Sciatic nerve (tissue), 2 donors: ENCODE measurements at regions not wholly inside any gene's neighbourhood (a gene's known extent, or its start where the extent isn't known, plus 50 kb on each side); places are given as distances from the start of the nearest gene placed in this dataset.

ENCODE experiments used
- ATAC-seq: fragments of 200-7000 bp; cut with Tn5 transposase; one replicate; pipeline ENCODE4 v1.9.1; 2020; ENCODE audit warnings: mild to moderate bottlenecking, moderate library complexity
- DNase-seq: peaks from one replicate; pipeline ENCODE4 v3.0.0-alpha.2; 2020; ENCODE audit warnings: low spot score
- intact Hi-C: fragments of 100-400 bp; cut with DNase I; formaldehyde crosslinking; loops from one replicate; pipeline ENCODE4 v1.14.2; 2022
- donor health status: DM: no; HTN: no; CAD: no.
- donor health status: DM: no; HTN: no; CAD: no.

- intact Hi-C loops: no loop called here
- DNase-seq (no peak), ATAC-seq (no peak)
Observed at GRCh38 chr10:20963721-20964595, 66.8 kb upstream of the NEBL start.

- DNase-seq: no peak
- intact Hi-C loops: no loop called here
- no peak for ATAC-seq
Observed at GRCh38 chr10:20963056-20963455, 65.9 kb upstream of the NEBL start.

- intact Hi-C loops: no loop called here
- ATAC-seq: no peak
Observed at GRCh38 chr10:20962165-20962564, 65.1 kb upstream of the NEBL start.

GRCh38 chr10:20959242-20959641, 62.1 kb upstream of the NEBL start:
- intact Hi-C loops: no loop called here
- no peak for DNase-seq
- no peak for ATAC-seq

More at GRCh38 chr10:20962165-20962564, 65.1 kb upstream of the NEBL start:
- no peak for DNase-seq

GRCh38 chr10:20958764-20959163, 61.7 kb upstream of the NEBL start:
- intact Hi-C loops: no loop called here
- ATAC-seq (no peak), DNase-seq (no peak)

GRCh38 chr10:20958225-20958624, 61.1 kb upstream of the NEBL start:
- intact Hi-C loops: no loop called here
- ATAC-seq (no peak), DNase-seq (no peak)

GRCh38 chr10:20957744-20958143, 60.6 kb upstream of the NEBL start:
- intact Hi-C loops: no loop called here
- ATAC-seq: no peak

GRCh38 chr10:20956843-20957242, 59.7 kb upstream of the NEBL start:
- DNase-seq (no peak), ATAC-seq (no peak)
- intact Hi-C loops: no loop called here

More at GRCh38 chr10:20957744-20958143, 60.6 kb upstream of the NEBL start:
- DNase-seq: no peak

GRCh38 chr10:20955355-20955893, 58.3 kb upstream of the NEBL start:
- DNase-seq (no peak), ATAC-seq (no peak)
- intact Hi-C loops: no loop called here

GRCh38 chr10:20954519-20954918, 57.4 kb upstream of the NEBL start:
- no peak for ATAC-seq
- intact Hi-C loops: no loop called here
- no peak for DNase-seq

- intact Hi-C loops: no loop called here
- no peak for DNase-seq
Observed at GRCh38 chr10:20953120-20953519, 56.0 kb upstream of the NEBL start.

GRCh38 chr10:20949967-20950366, 52.9 kb upstream of the NEBL start:
- DNase-seq: no peak
- ATAC-seq: no peak
- intact Hi-C loops: no loop called here

More at GRCh38 chr10:20953120-20953519, 56.0 kb upstream of the NEBL start:
- ATAC-seq: no peak

GRCh38 chr10:20948686-20949327, 51.7 kb upstream of the NEBL start:
- ATAC-seq: no peak
- intact Hi-C loops: no loop called here
- DNase-seq: no peak
